ENCODE measurements at regions not wholly inside any gene's neighbourhood (a gene's known extent, or its start where the extent isn't known, plus 50 kb on each side); places are given as distances from the start of the nearest gene placed in this dataset.
A peak's percentile ranks its signal among the peaks of the same experiment; 100 is the strongest.

- no peak for TF ChIP-seq PBX3 (IDR thresholded peaks at IDR 0.05)
- no peak for TF ChIP-seq EP300 (IDR thresholded peaks at IDR 0.05; ENCODE audit: borderline replicate concordance in 1 of 2, low read depth in 1 of 2, low read length in 1 of 2)
- no peak for TF ChIP-seq JUND (IDR thresholded peaks at IDR 0.05)
- POLR2A ChIA-PET: no interaction called here
- no peaks in the 10 kb centered on the region for H3K27me3 ChIP-seq (ENCODE audit: insufficient read depth)
- H3K36me3 ChIP-seq (replicated peaks in 1 of 2; ENCODE audit: control insufficient read depth in 1 of 2, insufficient read depth in 2 of 2, low read length in 1 of 2): no peaks in the 10 kb centered on the region
- CTCF ChIA-PET: interaction anchor here (1.2 to 1.3 kb wide), 2 partner anchors 9 to 278 kb away, joined by 3 to 5 read pairs; no protein-coding TSS in a partner anchor
- no peak overlapping the region for H3K4me3 ChIP-seq (ENCODE audit: low read depth in 2 of 2, low read length in 1 of 2)
- peaks cover 4 to 17% of the 10 kb centered on the region in 2 experiments; a peak in 3 of 4 replicates for H3K4me1 ChIP-seq (ENCODE audit: control insufficient read depth in 1 of 2, insufficient read depth in 2 of 2, low read depth in 1 of 2, low read length in 1 of 2)
- H3K9ac ChIP-seq: no peak overlapping the region
- no peaks in the 10 kb centered on the region for H3K9me3 ChIP-seq
- H3K4me2 ChIP-seq: 0 out of 2 replicates have a peak overlapping the region, but pooled peaks have one; percentile 11
- WGBS (ENCODE audit: low lambda C conversion rate): 92% methylated on average over 8 of the region's 8 CpGs
- no peaks in the 10 kb centered on the region for H3K9me2 ChIP-seq
- H4K20me1 ChIP-seq (ENCODE audit: insufficient read depth): no peaks in the 10 kb centered on the region
- peak overlapping the region; percentile 65 for H2AFZ ChIP-seq (ENCODE audit: low read depth)
- DNase-seq: no peak
- H3F3A ChIP-seq (replicated peaks; ENCODE audit: insufficient read depth): no peaks in the 10 kb centered on the region
- H3K27ac ChIP-seq (ENCODE audit: low read depth in 2 of 2, low read length in 1 of 2): peak overlapping the region in 1 of 2 experiments; percentile 3; a peak in 2 of 4 replicates
- no peaks in the 10 kb centered on the region for H3K79me2 ChIP-seq (ENCODE audit: insufficient read depth)
These were observed 485.5 kb upstream of the THBS1 start for GRCh38 chr15:39095218-39095879.

GRCh38 chr15:39096608-39097205, 484.2 kb upstream of the THBS1 start:
- H3K36me3 ChIP-seq (replicated peaks in 1 of 2; ENCODE audit: control insufficient read depth in 1 of 2, insufficient read depth in 2 of 2, low read length in 1 of 2): no peaks in the 10 kb centered on the region
- no peak for DNase-seq
- peaks cover 4% of the 10 kb centered on the region for H3F3A ChIP-seq (replicated peaks; ENCODE audit: insufficient read depth)
- TF ChIP-seq ELF1 (IDR thresholded peaks at IDR 0.05) (no peak), SIN3A (IDR thresholded peaks at IDR 0.05; ENCODE audit: borderline replicate concordance, low read depth, low read length) (no peak), CHD2 (IDR thresholded peaks at IDR 0.05; ENCODE audit: low read length, partially characterized antibody) (no peak), NFIC (IDR thresholded peaks at IDR 0.05; ENCODE audit: borderline replicate concordance) (no peak)
- POLR2A ChIA-PET: no interaction called here
- WGBS (ENCODE audit: low lambda C conversion rate): 94% methylated on average over 3 of the region's 3 CpGs
- no peaks in the 10 kb centered on the region for H3K9me2 ChIP-seq
- H3K9ac ChIP-seq: no peak overlapping the region
- H3K4me1 ChIP-seq (ENCODE audit: control insufficient read depth in 1 of 2, insufficient read depth in 2 of 2, low read depth in 1 of 2, low read length in 1 of 2): peaks cover 4 to 19% of the 10 kb centered on the region in 2 experiments; a peak in 3 of 4 replicates
- H3K27me3 ChIP-seq (ENCODE audit: insufficient read depth): no peaks in the 10 kb centered on the region
- H4K20me1 ChIP-seq (ENCODE audit: insufficient read depth): no peaks in the 10 kb centered on the region
- H3K4me3 ChIP-seq (ENCODE audit: low read depth in 2 of 2, low read length in 1 of 2): no peak overlapping the region
- no peak overlapping the region for H3K27ac ChIP-seq (ENCODE audit: low read depth in 2 of 2, low read length in 1 of 2)
- no peak overlapping the region for H2AFZ ChIP-seq (ENCODE audit: low read depth)
- H3K79me2 ChIP-seq (ENCODE audit: insufficient read depth): no peaks in the 10 kb centered on the region
- no peak overlapping the region for H3K4me2 ChIP-seq
- no peaks in the 10 kb centered on the region for H3K9me3 ChIP-seq
- CTCF ChIA-PET: no interaction called here

GRCh38 chr15:39099524-39099923, 481.4 kb upstream of the THBS1 start:
- Histone ChIP-seq H3K9ac (no peak overlapping the region), H3K4me1 (ENCODE audit: control insufficient read depth in 1 of 2, insufficient read depth in 2 of 2, low read depth in 1 of 2, low read length in 1 of 2) (peaks cover 4 to 15% of the 10 kb centered on the region in 2 experiments; a peak in 3 of 4 replicates), H3K27ac (ENCODE audit: low read depth in 2 of 2, low read length in 1 of 2) (peak overlapping the region in 1 of 2 experiments; percentile 25; a peak in 1 of 4 replicates), H3K9me2 (no peaks in the 10 kb centered on the region), H3K4me3 (ENCODE audit: low read depth in 2 of 2, low read length in 1 of 2) (no peak overlapping the region), H2AFZ (ENCODE audit: low read depth) (no peak overlapping the region; the same call in 1 of the 2 replicates), H3F3A (replicated peaks; ENCODE audit: insufficient read depth) (peaks cover 27% of the 10 kb centered on the region), H3K36me3 (replicated peaks in 1 of 2; ENCODE audit: control insufficient read depth in 1 of 2, insufficient read depth in 2 of 2, low read length in 1 of 2) (no peaks in the 10 kb centered on the region), H4K20me1 (ENCODE audit: insufficient read depth) (no peaks in the 10 kb centered on the region), H3K79me2 (ENCODE audit: insufficient read depth) (no peaks in the 10 kb centered on the region), H3K4me2 (no peak overlapping the region), H3K9me3 (no peaks in the 10 kb centered on the region), H3K27me3 (ENCODE audit: insufficient read depth) (no peaks in the 10 kb centered on the region)
- POLR2A ChIA-PET: no interaction called here
- 92% methylated on average over 2 of the region's 2 CpGs for WGBS (ENCODE audit: low lambda C conversion rate)
- CTCF ChIA-PET: interaction anchor here (0.6 to 0.8 kb wide), 2 partner anchors 52 to 139 kb away, joined by 3 read pairs; no protein-coding TSS in a partner anchor
- DNase-seq: no peak
- TF ChIP-seq ELF1 (IDR thresholded peaks at IDR 0.05) (no peak), MEF2A (IDR thresholded peaks at IDR 0.05; ENCODE audit: borderline replicate concordance, low read depth) (no peak), GATA2 (CRISPR knock-in tag; IDR thresholded peaks at IDR 0.05) (no peak), RAD21 (IDR thresholded peaks at IDR 0.05; ENCODE audit: low read length) (no peak), MAX (IDR thresholded peaks at IDR 0.05; ENCODE audit: low read depth) (no peak), EZH2phosphoT487 (IDR thresholded peaks at IDR 0.05; ENCODE audit: borderline replicate concordance, low read depth) (no peak), POLR2AphosphoS5 (IDR thresholded peaks at IDR 0.05; ENCODE audit: low read depth, low read length) (no peak), IRF3 (IDR thresholded peaks at IDR 0.05; ENCODE audit: low read depth, low read length) (no peak), CHD2 (IDR thresholded peaks at IDR 0.05; ENCODE audit: low read length, partially characterized antibody) (no peak), ZBTB33 (IDR thresholded peaks at IDR 0.05; ENCODE audit: borderline replicate concordance, low read depth) (no peak), FOSL2 (IDR thresholded peaks at IDR 0.05; ENCODE audit: borderline replicate concordance, low read depth) (no peak)

Data from SK-N-SH (cell line).